Fibroblast of pulmonary artery (primary cell): ENCODE measurements at regions not wholly inside any gene's neighbourhood (a gene's known extent, or its start where the extent isn't known, plus 50 kb on each side); places are given as distances from the start of the nearest gene placed in this dataset.

Source experiments
- DNase-seq: peaks from one replicate; pipeline ENCODE4 v3.0.0-alpha.2; 2010; ENCODE audit warnings: low read depth
- H3K4me3 ChIP-seq: replicated peaks from 2 replicates; pipeline ENCODE4 v1.5.1; 2011; ENCODE audit warnings: low read depth, mild to moderate bottlenecking, control low read depth, low read length, moderate library complexity
- CTCF ChIP-seq: IDR thresholded peaks from 2 replicates; pipeline ENCODE4 v1.5.1; 2011; ENCODE audit warnings: mild to moderate bottlenecking, control low read depth, low read length, inconsistent platforms; ENCODE audit errors: missing control alignments

- no peak overlapping the region for H3K4me3 ChIP-seq
- TF ChIP-seq CTCF: no peak
- DNase-seq: no peak
These were observed 669.6 kb upstream of the FAM241A start for GRCh38 chr4:111475666-111476065.

GRCh38 chr4:111480510-111480909 is 664.7 kb upstream of the FAM241A start:
- no peak for TF ChIP-seq CTCF
- H3K4me3 ChIP-seq: no peak overlapping the region
- no peak for DNase-seq

GRCh38 chr4:111483375-111484169 is 661.7 kb upstream of the FAM241A start:
- no peak overlapping the region for H3K4me3 ChIP-seq
- TF ChIP-seq CTCF: no peak
- no peak for DNase-seq

GRCh38 chr4:111492496-111492895 is 652.8 kb upstream of the FAM241A start:
- no peak for DNase-seq

GRCh38 chr4:111494471-111494870 is 650.8 kb upstream of the FAM241A start:
- DNase-seq: peak; percentile 22
- H3K4me3 ChIP-seq: no peak overlapping the region
- TF ChIP-seq CTCF: no peak

More at GRCh38 chr4:111492496-111492895, 652.8 kb upstream of the FAM241A start:
- H3K4me3 ChIP-seq: no peak overlapping the region
- TF ChIP-seq CTCF: no peak

GRCh38 chr4:111494971-111495370 is 650.3 kb upstream of the FAM241A start:
- TF ChIP-seq CTCF: no peak
- H3K4me3 ChIP-seq: no peak overlapping the region
- peak; percentile 7 for DNase-seq

- DNase-seq: no peak
- no peak overlapping the region for H3K4me3 ChIP-seq
- TF ChIP-seq CTCF: no peak
These were observed 646.0 kb upstream of the FAM241A start for GRCh38 chr4:111499291-111499690.
